OCI-LY1 (cell line): ENCODE measurements at regions not wholly inside any gene's neighbourhood (a gene's known extent, or its start where the extent isn't known, plus 50 kb on each side); places are given as distances from the start of the nearest gene placed in this dataset.

ENCODE experiments used
- H2AFZ ChIP-seq: fragments of 200-600 bp; sonication (generic), shearing (Covaris generic); 2 replicates; pipeline ENCODE4 v1.6.0; 2014; ENCODE audit warnings: antibody characterized with exemption, mild to moderate bottlenecking, low read length
- H3F3A ChIP-seq: fragments of 200-600 bp; sonication (generic), shearing (Covaris generic); 2 replicates; pipeline ENCODE4 v1.6.0; 2014; ENCODE audit warnings: mild to moderate bottlenecking, antibody characterized with exemption, low read length, moderate library complexity; ENCODE audit not compliant: insufficient read depth
- H3K27ac ChIP-seq: fragments of 200-600 bp; sonication (generic); 2 replicates; pipeline ENCODE4 v1.5.1; 2014; ENCODE audit warnings: low read length, mixed run types, mild to moderate bottlenecking, low read depth; ENCODE audit not compliant: poor library complexity, severe bottlenecking
- H3K27me3 ChIP-seq: fragments of 200-600 bp; sonication (generic); 2 replicates; pipeline ENCODE4 v1.6.0; 2014; ENCODE audit warnings: antibody characterized with exemption, mild to moderate bottlenecking, low read length, moderate library complexity; ENCODE audit not compliant: insufficient read depth
- H3K36me3 ChIP-seq: fragments of 200-600 bp; sonication (generic); 2 replicates; pipeline ENCODE4 v1.6.1; 2014; ENCODE audit warnings: mild to moderate bottlenecking, antibody characterized with exemption, low read length, moderate library complexity, mixed read lengths; ENCODE audit not compliant: insufficient read depth
- H3K4me1 ChIP-seq: fragments of 200-600 bp; sonication (generic); 2 replicates; pipeline ENCODE4 v1.5.1; 2014; ENCODE audit warnings: mild to moderate bottlenecking, low read length, moderate library complexity; ENCODE audit not compliant: insufficient read depth, severe bottlenecking
- H3K4me2 ChIP-seq: fragments of 200-600 bp; sonication (generic), shearing (Covaris generic); 2 replicates; pipeline ENCODE4 v1.6.1; 2014; ENCODE audit warnings: low read length
- H3K4me3 ChIP-seq: fragments of 200-600 bp; sonication (generic); 2 replicates; pipeline ENCODE4 v1.5.1; 2014; ENCODE audit warnings: low read length, low read depth, mild to moderate bottlenecking, mixed read lengths; ENCODE audit not compliant: poor library complexity, severe bottlenecking
- H3K79me2 ChIP-seq: fragments of 200-600 bp; shearing (Covaris generic); 2 replicates; pipeline ENCODE4 v1.6.1; 2016; ENCODE audit warnings: mixed run types, low read length, mixed read lengths; ENCODE audit not compliant: insufficient read depth
- H3K9ac ChIP-seq: fragments of 200-600 bp; sonication (generic), shearing (Covaris generic); 2 replicates; pipeline ENCODE4 v1.6.1; 2014; ENCODE audit warnings: mild to moderate bottlenecking, low read length, mixed read lengths
- H3K9me2 ChIP-seq: fragments of 200-600 bp; sonication (generic), shearing (Covaris generic); 2 replicates; pipeline ENCODE4 v1.6.1; 2014; ENCODE audit warnings: low read depth, mild to moderate bottlenecking, low read length, mixed read lengths
- H3K9me3 ChIP-seq: fragments of 200-600 bp; shearing (Covaris generic); 2 replicates; pipeline ENCODE4 v1.6.1; 2014; ENCODE audit warnings: low read length, mixed read lengths
- H4K20me1 ChIP-seq: fragments of 200-600 bp; sonication (generic), shearing (Covaris generic); 2 replicates; pipeline ENCODE4 v1.6.0; 2016; ENCODE audit warnings: mild to moderate bottlenecking, low read length; ENCODE audit not compliant: insufficient read depth
- EZH2 ChIP-seq: fragments of 200-600 bp; sonication (generic), shearing (Covaris generic); IDR thresholded peaks from 2 replicates; pipeline ENCODE4 v1.8.0; 2017; ENCODE audit warnings: borderline replicate concordance, mixed run types, mild to moderate bottlenecking, antibody characterized with exemption, low read length, moderate library complexity, mixed read lengths
- TF ChIP-seq, protein P1 (sequence below): fragments of 200-600 bp; sonication (generic), shearing (Covaris generic); IDR thresholded peaks from 2 replicates; pipeline ENCODE4 v1.5.1; 2017; ENCODE audit warnings: mild to moderate bottlenecking, antibody characterized with exemption, low read length, moderate library complexity, mixed read lengths

DNA sequence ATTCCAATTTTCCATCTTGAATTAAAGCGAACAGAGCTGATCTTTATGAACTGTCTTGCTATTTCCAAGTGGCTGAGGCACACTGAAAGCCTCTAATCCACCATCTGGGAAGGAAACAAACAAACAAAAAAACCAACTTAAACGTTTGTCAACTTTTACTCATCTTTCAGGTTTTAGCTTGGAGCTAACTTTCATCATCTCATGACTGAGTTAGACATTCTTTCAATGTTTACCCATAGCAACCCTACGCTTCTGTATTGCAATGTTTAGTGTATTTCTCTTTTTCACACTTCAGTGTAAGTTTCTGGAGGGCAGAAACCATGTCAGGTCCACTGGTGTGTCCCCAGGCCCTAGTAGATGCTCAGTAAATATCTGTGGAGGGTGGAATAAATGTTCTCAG lies 343.8 kb downstream of the GBA3 start:
- no peak overlapping the region for H2AFZ ChIP-seq
- no peaks in the 10 kb centered on the region for H3K9me2 ChIP-seq
- H4K20me1 ChIP-seq = no peaks in the 10 kb centered on the region
- H3K4me3 ChIP-seq = no peak overlapping the region
- no peak overlapping the region for H3K9ac ChIP-seq
- H3K27me3 ChIP-seq = no peaks in the 10 kb centered on the region
- H3K4me2 ChIP-seq = no peak overlapping the region
- no peaks in the 10 kb centered on the region for H3F3A ChIP-seq
- no peaks in the 10 kb centered on the region for H3K79me2 ChIP-seq
- H3K4me1 ChIP-seq = no peaks in the 10 kb centered on the region
- H3K27ac ChIP-seq = no peak overlapping the region
- no peak for TF ChIP-seq EZH2
- TF ChIP-seq, protein P1, sequence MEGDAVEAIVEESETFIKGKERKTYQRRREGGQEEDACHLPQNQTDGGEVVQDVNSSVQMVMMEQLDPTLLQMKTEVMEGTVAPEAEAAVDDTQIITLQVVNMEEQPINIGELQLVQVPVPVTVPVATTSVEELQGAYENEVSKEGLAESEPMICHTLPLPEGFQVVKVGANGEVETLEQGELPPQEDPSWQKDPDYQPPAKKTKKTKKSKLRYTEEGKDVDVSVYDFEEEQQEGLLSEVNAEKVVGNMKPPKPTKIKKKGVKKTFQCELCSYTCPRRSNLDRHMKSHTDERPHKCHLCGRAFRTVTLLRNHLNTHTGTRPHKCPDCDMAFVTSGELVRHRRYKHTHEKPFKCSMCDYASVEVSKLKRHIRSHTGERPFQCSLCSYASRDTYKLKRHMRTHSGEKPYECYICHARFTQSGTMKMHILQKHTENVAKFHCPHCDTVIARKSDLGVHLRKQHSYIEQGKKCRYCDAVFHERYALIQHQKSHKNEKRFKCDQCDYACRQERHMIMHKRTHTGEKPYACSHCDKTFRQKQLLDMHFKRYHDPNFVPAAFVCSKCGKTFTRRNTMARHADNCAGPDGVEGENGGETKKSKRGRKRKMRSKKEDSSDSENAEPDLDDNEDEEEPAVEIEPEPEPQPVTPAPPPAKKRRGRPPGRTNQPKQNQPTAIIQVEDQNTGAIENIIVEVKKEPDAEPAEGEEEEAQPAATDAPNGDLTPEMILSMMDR = no peak
- H3K9me3 ChIP-seq = no peaks in the 10 kb centered on the region
- H3K36me3 ChIP-seq = no peaks in the 10 kb centered on the region

DNA sequence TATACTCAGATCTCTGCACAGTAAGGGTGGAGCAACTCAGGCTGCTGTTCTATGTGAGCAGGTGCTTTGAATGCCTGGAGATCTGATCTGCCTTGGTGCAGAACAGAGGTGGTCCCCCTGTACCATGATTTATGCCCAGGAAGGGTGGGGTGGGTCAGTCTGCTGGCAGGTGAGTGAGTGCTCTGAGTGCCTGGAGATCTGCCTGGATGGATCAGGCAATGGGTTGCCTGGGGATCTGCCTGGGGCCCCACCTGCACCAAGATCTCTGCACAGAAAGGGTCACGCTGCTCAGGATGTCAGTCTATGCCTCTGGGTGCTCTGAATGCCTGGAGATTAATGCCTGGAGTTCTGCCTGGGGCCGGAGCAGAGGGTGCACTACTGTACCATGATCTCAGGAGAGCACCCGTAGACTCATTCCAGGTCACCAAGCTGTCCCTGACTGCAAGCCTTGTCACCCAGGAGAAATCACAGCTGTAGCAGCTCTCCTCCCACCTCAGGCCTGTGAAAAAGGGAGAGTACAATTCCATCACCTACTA lies 342.9 kb downstream of the GBA3 start:
- H3K79me2 ChIP-seq = no peaks in the 10 kb centered on the region
- no peaks in the 10 kb centered on the region for H4K20me1 ChIP-seq
- no peaks in the 10 kb centered on the region for H3K4me1 ChIP-seq
- no peak overlapping the region for H3K4me2 ChIP-seq
- H3F3A ChIP-seq = no peaks in the 10 kb centered on the region
- no peaks in the 10 kb centered on the region for H3K27me3 ChIP-seq
- no peak overlapping the region for H2AFZ ChIP-seq
- H3K9me2 ChIP-seq = no peaks in the 10 kb centered on the region
- H3K27ac ChIP-seq = no peak overlapping the region
- H3K4me3 ChIP-seq = no peak overlapping the region
- TF ChIP-seq, protein P1 = no peak
- no peak for TF ChIP-seq EZH2
- H3K36me3 ChIP-seq = no peaks in the 10 kb centered on the region
- H3K9me3 ChIP-seq = no peaks in the 10 kb centered on the region
- H3K9ac ChIP-seq = no peak overlapping the region

- Histone ChIP-seq H2AFZ (no peak overlapping the region), H3K4me2 (no peak overlapping the region), H3K9me2 (no peaks in the 10 kb centered on the region), H3K79me2 (no peaks in the 10 kb centered on the region), H3K4me3 (no peak overlapping the region), H3K27me3 (no peaks in the 10 kb centered on the region), H3F3A (no peaks in the 10 kb centered on the region), H4K20me1 (no peaks in the 10 kb centered on the region), H3K9ac (no peak overlapping the region), H3K36me3 (no peaks in the 10 kb centered on the region), H3K4me1 (no peaks in the 10 kb centered on the region), H3K27ac (no peak overlapping the region), H3K9me3 (no peaks in the 10 kb centered on the region)
- TF ChIP-seq, protein P1 = no peak
- no peak for TF ChIP-seq EZH2
These were observed 342.0 kb downstream of the GBA3 start for GRCh38 chr4:23034731-23035130.
